NB4 (cell line): ENCODE measurements at regions not wholly inside any gene's neighbourhood (a gene's known extent, or its start where the extent isn't known, plus 50 kb on each side); places are given as distances from the start of the nearest gene placed in this dataset.

ENCODE experiments used
- DNase-seq: peaks from one replicate; pipeline ENCODE4 v3.0.0; 2010; ENCODE audit warnings: low read depth
- H3K4me3 ChIP-seq: one replicate; pipeline ENCODE4 v1.5.1; 2011; ENCODE audit warnings: mild to moderate bottlenecking, low read depth, low read length, moderate library complexity
- MYC ChIP-seq: IDR thresholded peaks from 2 replicates; pipeline ENCODE4 v1.6.1; 2011; ENCODE audit warnings: low read depth, low read length
- POLR2A ChIP-seq: IDR thresholded peaks from 2 replicates; pipeline ENCODE4 v1.6.1; 2011; ENCODE audit warnings: mild to moderate bottlenecking; ENCODE audit not compliant: insufficient read length; ENCODE audit errors: extremely low read depth
- TF ChIP-seq, protein P1 (sequence below): IDR thresholded peaks from one replicate; pipeline ENCODE4 v1.5.1; 2012; ENCODE audit warnings: low read depth, low read length
- TF ChIP-seq, protein P2 (sequence below): IDR thresholded peaks from 2 replicates; pipeline ENCODE4 v1.6.1; 2011; ENCODE audit warnings: low read depth, low read length

DNA sequence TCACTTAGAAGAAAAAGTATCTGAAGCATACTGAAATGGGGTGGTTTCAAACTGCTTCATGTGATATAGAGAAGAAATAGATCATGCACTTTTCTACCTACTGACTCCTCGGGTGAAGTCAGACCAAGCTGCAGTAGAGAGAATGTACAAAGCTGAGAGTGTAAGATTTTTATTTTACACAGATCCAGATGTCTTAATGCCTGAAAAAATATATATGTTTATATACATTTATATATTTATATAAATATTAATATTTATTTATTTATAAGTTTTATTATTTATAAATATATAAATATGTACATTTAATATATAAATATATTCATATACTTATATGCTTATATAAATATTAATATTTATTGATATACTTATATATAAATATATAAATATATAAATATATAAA is 171.9 kb upstream of the SPOCK3 start:
- no peak overlapping the region for H3K4me3 ChIP-seq
- DNase-seq, result no peak
- TF ChIP-seq, protein P1, sequence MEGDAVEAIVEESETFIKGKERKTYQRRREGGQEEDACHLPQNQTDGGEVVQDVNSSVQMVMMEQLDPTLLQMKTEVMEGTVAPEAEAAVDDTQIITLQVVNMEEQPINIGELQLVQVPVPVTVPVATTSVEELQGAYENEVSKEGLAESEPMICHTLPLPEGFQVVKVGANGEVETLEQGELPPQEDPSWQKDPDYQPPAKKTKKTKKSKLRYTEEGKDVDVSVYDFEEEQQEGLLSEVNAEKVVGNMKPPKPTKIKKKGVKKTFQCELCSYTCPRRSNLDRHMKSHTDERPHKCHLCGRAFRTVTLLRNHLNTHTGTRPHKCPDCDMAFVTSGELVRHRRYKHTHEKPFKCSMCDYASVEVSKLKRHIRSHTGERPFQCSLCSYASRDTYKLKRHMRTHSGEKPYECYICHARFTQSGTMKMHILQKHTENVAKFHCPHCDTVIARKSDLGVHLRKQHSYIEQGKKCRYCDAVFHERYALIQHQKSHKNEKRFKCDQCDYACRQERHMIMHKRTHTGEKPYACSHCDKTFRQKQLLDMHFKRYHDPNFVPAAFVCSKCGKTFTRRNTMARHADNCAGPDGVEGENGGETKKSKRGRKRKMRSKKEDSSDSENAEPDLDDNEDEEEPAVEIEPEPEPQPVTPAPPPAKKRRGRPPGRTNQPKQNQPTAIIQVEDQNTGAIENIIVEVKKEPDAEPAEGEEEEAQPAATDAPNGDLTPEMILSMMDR, result no peak
- TF ChIP-seq POLR2A, result no peak

DNA sequence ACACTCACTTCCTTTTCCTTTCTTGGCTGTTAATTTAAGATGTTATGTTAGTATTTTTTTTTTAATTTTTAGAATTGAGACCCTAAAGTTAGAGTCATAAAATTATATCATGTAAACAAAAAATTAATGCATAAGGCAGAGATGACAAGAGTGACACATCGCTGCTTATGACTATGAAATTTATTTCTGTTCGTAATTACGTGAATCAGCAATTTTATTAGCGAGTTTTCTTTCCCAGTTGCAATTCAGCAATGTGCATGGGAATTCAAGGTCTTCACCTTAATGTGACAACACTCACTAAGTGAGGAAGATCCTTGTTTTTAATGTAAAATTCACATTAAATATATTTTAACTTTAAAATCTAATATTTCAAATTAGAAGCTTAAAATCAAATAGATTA is 181.2 kb upstream of the SPOCK3 start:
- no peak for DNase-seq
- H3K4me3 ChIP-seq, result no peak overlapping the region
- TF ChIP-seq, protein P1, result no peak
- TF ChIP-seq MYC (no peak), POLR2A (no peak)
- TF ChIP-seq, protein P2, sequence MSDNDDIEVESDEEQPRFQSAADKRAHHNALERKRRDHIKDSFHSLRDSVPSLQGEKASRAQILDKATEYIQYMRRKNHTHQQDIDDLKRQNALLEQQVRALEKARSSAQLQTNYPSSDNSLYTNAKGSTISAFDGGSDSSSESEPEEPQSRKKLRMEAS, result no peak

DNA sequence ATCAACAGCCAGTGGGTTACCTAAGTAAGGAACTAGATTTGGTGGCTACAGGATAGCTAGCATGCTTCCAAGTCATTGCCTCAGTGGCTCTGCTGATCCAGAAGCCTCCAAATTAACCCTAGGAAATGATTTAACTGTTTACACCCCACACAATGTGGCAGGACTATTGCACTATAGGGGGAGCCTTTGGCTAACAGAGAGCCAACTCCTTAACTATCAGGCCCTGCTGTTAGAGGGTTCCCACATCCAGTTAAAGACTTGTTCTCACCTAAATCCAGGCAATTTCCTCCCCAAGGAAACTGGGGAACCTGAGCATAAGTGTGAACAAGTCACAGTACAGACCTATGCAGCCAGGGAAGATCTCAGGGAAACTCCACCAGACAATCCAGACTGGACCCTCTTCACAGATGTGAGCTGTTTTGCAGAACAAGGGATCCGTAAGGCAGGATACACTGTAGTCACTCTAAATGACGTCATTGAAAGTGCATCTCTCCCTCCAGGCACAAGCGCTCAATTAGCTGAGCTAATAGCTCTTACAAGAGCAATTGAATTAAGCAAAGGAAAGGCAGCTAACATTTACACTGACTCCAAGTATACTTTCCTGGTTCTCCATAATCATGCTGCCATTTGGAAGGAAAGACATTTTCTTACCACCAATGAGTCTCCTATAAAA is 185.3 kb upstream of the SPOCK3 start:
- no peak for DNase-seq
- no peak overlapping the region for H3K4me3 ChIP-seq
- TF ChIP-seq, protein P2, result no peak
- TF ChIP-seq POLR2A (no peak), MYC (no peak)
- TF ChIP-seq, protein P1, result no peak

DNA sequence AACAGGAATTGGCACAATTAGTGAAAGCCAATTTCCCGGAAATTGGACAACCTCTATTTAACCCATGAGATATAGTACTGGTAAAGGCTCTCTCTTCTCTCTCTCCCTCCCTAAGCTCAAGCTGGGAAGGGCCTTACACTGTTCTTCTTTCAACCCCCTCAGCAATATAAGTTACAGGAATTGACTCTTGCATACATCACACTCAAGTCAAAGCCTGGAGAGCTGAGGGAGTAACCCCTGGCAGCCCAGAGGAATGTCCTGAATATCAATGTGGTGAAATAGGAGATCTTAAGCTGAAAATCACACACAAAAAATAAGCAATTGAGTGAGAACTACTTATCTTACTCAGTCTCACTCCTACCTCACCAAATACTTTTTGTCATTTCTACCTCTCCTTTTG is 186.9 kb upstream of the SPOCK3 start:
- DNase-seq, result no peak
- no peak overlapping the region for H3K4me3 ChIP-seq
- no peak for TF ChIP-seq MYC
- no peak for TF ChIP-seq POLR2A
- TF ChIP-seq, protein P2, result no peak
- TF ChIP-seq, protein P1, result no peak

DNA sequence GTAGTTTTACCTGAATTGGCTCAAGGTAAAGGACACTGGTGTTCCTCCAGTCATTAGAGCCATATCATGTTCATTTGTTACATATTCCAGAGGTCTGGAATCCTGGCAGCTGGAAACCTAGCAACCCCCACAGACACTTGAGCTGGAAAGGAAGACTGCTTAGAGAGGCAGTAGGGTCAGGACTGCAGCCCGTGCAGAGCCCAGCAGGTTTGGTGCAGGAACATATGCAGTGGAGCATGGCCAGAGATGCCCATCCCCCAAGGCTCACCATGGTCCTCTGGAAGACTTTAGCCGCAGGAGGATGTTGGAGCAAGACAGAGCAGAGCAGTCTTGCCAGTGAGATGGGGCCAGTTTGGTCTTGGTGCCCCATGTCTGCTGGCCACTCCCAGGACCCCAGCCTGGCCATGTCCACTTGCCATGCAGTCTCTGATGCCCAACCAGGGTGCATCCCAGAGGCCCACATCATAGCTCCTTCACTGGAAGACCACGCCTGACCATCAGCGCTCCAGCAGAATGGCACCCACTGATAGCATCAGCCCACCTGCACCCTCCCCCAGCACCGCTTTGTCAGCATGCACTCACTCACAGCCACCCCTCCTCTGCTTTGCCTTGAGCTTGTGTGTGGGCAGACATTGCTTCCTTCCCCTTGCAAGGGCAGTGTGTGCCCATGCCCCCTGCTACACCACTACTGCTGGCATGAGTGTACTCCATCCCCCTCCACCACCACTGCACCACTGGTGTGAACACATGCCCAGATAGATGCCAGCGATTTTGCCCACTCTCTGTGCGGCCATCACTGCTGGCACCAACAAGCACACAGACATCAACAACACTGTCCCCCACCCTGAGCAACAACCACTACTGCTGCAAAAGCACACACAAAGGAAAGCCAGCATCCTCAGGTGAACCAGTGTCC is 190.3 kb upstream of the SPOCK3 start:
- DNase-seq, result no peak
- no peak overlapping the region for H3K4me3 ChIP-seq
- no peak for TF ChIP-seq POLR2A

DNA sequence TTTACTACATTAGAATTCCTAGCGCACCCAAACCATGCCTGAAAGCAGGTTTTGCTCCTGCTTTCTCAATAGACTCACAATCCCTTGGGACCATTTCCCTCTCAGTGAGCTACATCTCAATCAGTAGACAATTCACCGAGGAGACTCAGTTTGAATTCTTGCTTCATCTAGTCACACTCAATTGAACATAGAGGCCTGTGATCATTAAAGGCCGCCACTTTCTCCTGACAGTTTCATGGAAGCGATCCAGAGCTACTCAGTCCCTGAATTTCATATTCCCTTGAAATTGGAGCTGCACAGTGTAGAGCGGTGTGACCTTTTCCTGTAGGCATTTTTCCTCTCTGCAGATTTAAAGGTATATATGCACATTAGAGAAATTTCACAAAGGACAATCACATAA is 193.9 kb upstream of the SPOCK3 start:
- no peak for DNase-seq
- TF ChIP-seq MYC (no peak), POLR2A (no peak)
- TF ChIP-seq, protein P2, result no peak
- TF ChIP-seq, protein P1, result no peak
- no peak overlapping the region for H3K4me3 ChIP-seq
